Endodermal cell (in vitro differentiated cells): ENCODE measurements at regions not wholly inside any gene's neighbourhood (a gene's known extent, or its start where the extent isn't known, plus 50 kb on each side); places are given as distances from the start of the nearest gene placed in this dataset.

Experiments used
- DNase-seq: peaks from one replicate; pipeline ENCODE4 v3.0.0-alpha.2; 2017
- H3K27ac ChIP-seq: 2 replicates; pipeline ENCODE4 v1.5.1; 2013; ENCODE audit warnings: mild to moderate bottlenecking, low read depth, low read length, moderate library complexity
- H3K27me3 ChIP-seq: 2 replicates; pipeline ENCODE4 v1.6.1; 2013; ENCODE audit warnings: mild to moderate bottlenecking, low read length, moderate library complexity; ENCODE audit not compliant: insufficient read depth, control insufficient read depth, poor library complexity, severe bottlenecking
- H3K36me3 ChIP-seq: 2 replicates; pipeline ENCODE4 v1.7.0; 2013; ENCODE audit warnings: mild to moderate bottlenecking, low read length, moderate library complexity; ENCODE audit not compliant: control insufficient read depth, insufficient read depth
- H3K4me1 ChIP-seq: one replicate; pipeline ENCODE4 v1.7.0; 2013; ENCODE audit warnings: low read length; ENCODE audit not compliant: control insufficient read depth, insufficient read depth
- H3K4me3 ChIP-seq: 2 replicates; pipeline ENCODE4 v1.5.1; 2013; ENCODE audit warnings: mild to moderate bottlenecking, low read length, moderate library complexity
- H3K9ac ChIP-seq: 2 replicates; pipeline ENCODE4 v1.6.1; 2013; ENCODE audit warnings: mild to moderate bottlenecking, low read length, moderate library complexity; ENCODE audit not compliant: poor library complexity, severe bottlenecking; ENCODE audit errors: extremely low read depth
- H3K9me3 ChIP-seq: 2 replicates; pipeline ENCODE4 v1.6.1; 2013; ENCODE audit warnings: mild to moderate bottlenecking, low read length, moderate library complexity; ENCODE audit not compliant: control insufficient read depth
- H3K27ac Mint-ChIP-seq: 2 replicates; pipeline ENCODE4 v1.8.0; 2020; ENCODE audit warnings: mixed read lengths
- H3K27me3 Mint-ChIP-seq: 2 replicates; pipeline ENCODE4 v1.8.0; 2021; ENCODE audit warnings: mild to moderate bottlenecking, mixed read lengths; ENCODE audit not compliant: insufficient read depth
- H3K36me3 Mint-ChIP-seq: 2 replicates; pipeline ENCODE4 v1.8.0; 2020; ENCODE audit warnings: low read depth, mixed read lengths
- H3K4me1 Mint-ChIP-seq: 2 replicates; pipeline ENCODE4 v1.8.0; 2020; ENCODE audit warnings: mixed read lengths
- H3K4me3 Mint-ChIP-seq: 2 replicates; pipeline ENCODE4 v1.8.0; 2020; ENCODE audit warnings: mild to moderate bottlenecking, moderate library complexity, mixed read lengths
- H3K9me3 Mint-ChIP-seq: 2 replicates; pipeline ENCODE4 v1.8.0; 2020; ENCODE audit warnings: mild to moderate bottlenecking, mixed read lengths
- CTCF ChIP-seq: fragments of 200-600 bp; sonication (generic); conservative IDR thresholded peaks from 2 replicates; pipeline ENCODE4 v1.5.0; 2021; ENCODE audit warnings: antibody characterized with exemption, mild to moderate bottlenecking
- WGBS, 2 experiments: methylation state at CpG; one replicate each; pipeline versions ENCODE4 v1.1.5 to v1.1.7; 2013; ENCODE audit warnings: missing lambda C conversion rate in 2 of 2, mixed read lengths in 1 of 2; ENCODE audit not compliant: insufficient coverage in 1 of 2, insufficient read length in 1 of 2; 5-methylcytosine and 5-hydroxymethylcytosine counted together

- H3K27ac ChIP-seq, result no peak overlapping the region
- 0% methylated on average over 1 of the region's 1 CpG for WGBS, 2 experiments
- Mint-ChIP-seq H3K9me3 (peaks cover 4% of the 10 kb centered on the region), H3K27ac (peak overlapping the region; percentile 86), H3K4me1 (peaks cover 47% of the 10 kb centered on the region), H3K36me3 (no peaks in the 10 kb centered on the region), H3K4me3 (peak overlapping the region; percentile 29), H3K27me3 (no peaks in the 10 kb centered on the region)
- peak overlapping the region; percentile 48 for H3K4me3 ChIP-seq
- TF ChIP-seq CTCF, result no peak
- no peak overlapping the region for H3K9ac ChIP-seq
- no peaks in the 10 kb centered on the region for H3K27me3 ChIP-seq
- peaks cover 6% of the 10 kb centered on the region for H3K4me1 ChIP-seq
- peaks cover 18% of the 10 kb centered on the region for H3K9me3 ChIP-seq
- peak; percentile 92 for DNase-seq
- no peaks in the 10 kb centered on the region for H3K36me3 ChIP-seq
These were observed 396.0 kb upstream of the PRICKLE1 start for GRCh38 chr12:42985506-42985905.

- Histone ChIP-seq H3K36me3 (no peaks in the 10 kb centered on the region), H3K9me3 (peaks cover 17% of the 10 kb centered on the region), H3K4me1 (peaks cover 6% of the 10 kb centered on the region), H3K27ac (no peak overlapping the region), H3K4me3 (peak overlapping the region; percentile 21), H3K9ac (no peak overlapping the region), H3K27me3 (no peaks in the 10 kb centered on the region)
- 84 to 95% methylated on average over 3 to 4 of the region's 4 CpGs for whole genome bisulfite sequencing, 2 experiments
- no peak overlapping the region for H3K4me3 Mint-ChIP-seq
- no peak for DNase-seq
- peaks cover 4% of the 10 kb centered on the region for H3K9me3 Mint-ChIP-seq
- no peak for TF ChIP-seq CTCF
- peaks cover 46% of the 10 kb centered on the region for H3K4me1 Mint-ChIP-seq
- no peak overlapping the region for H3K27ac Mint-ChIP-seq
- no peaks in the 10 kb centered on the region for H3K27me3 Mint-ChIP-seq
- no peaks in the 10 kb centered on the region for H3K36me3 Mint-ChIP-seq
These were observed 393.3 kb upstream of the PRICKLE1 start for GRCh38 chr12:42982828-42983227.

GRCh38 chr12:42981379-42981778 lies 391.8 kb upstream of the PRICKLE1 start:
- Mint-ChIP-seq H3K9me3 (peaks cover 4% of the 10 kb centered on the region), H3K36me3 (no peaks in the 10 kb centered on the region), H3K27ac (no peak overlapping the region), H3K4me1 (peaks cover 32% of the 10 kb centered on the region), H3K27me3 (no peaks in the 10 kb centered on the region), H3K4me3 (no peak overlapping the region)
- no peak overlapping the region for H3K9ac ChIP-seq
- H3K4me3 ChIP-seq, result no peak overlapping the region
- TF ChIP-seq CTCF, result no peak
- H3K27me3 ChIP-seq, result no peaks in the 10 kb centered on the region
- H3K27ac ChIP-seq, result no peak overlapping the region
- peaks cover 6% of the 10 kb centered on the region for H3K4me1 ChIP-seq
- H3K36me3 ChIP-seq, result no peaks in the 10 kb centered on the region
- 59 to 67% methylated on average over 2 of the region's 3 CpGs for WGBS, 2 experiments
- H3K9me3 ChIP-seq, result peaks cover 15% of the 10 kb centered on the region
- DNase-seq, result no peak
